ENCODE measurements at regions not wholly inside any gene's neighbourhood (a gene's known extent, or its start where the extent isn't known, plus 50 kb on each side); places are given as distances from the start of the nearest gene placed in this dataset.

DNA sequence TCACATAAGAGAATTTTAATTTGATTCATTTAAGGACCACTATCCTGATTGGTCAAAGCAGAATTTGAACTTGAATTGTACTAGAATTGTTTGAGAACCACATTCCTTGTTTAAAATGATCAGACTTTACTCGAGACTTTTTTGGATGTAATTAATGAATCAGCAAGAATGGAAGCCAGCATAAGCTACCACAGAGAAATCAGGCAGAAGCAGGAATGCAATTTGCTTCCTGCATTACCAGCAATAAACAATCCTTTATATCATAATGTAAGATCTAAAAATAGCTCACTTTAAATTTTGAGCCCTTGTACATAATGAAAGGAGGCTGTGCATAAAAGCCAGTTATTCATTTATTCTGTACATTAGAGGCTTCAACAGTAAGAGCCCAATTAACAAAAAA, 119.8 kb upstream of the BACE2 start:
- TF ChIP-seq CTCF (conservative IDR thresholded peaks at IDR 0.05; ENCODE audit: low read depth, low read length) = no peak
- TF ChIP-seq EZH2 (IDR thresholded peaks at IDR 0.05; ENCODE audit: low read length, unreplicated experiment) = no peak

All from PC-3 (cell line).